Tibial nerve (tissue), 3 donors: ENCODE measurements at regions not wholly inside any gene's neighbourhood (a gene's known extent, or its start where the extent isn't known, plus 50 kb on each side); places are given as distances from the start of the nearest gene placed in this dataset.

ENCODE experiments used
- POLR2A ChIP-seq, 2 donors: fragments of 450-650 bp; IDR thresholded peaks; one replicate each; pipeline ENCODE4 v1.6.1; 2017; ENCODE audit warnings: antibody characterized with exemption in 2 of 2, mild to moderate bottlenecking in 2 of 2, moderate library complexity in 2 of 2
- TF ChIP-seq, protein P1 (sequence below), 5 experiments: fragments of 200-600 bp in 3 of 5; fragments of 450-650 bp in 2 of 5; sonication (generic) in 3 of 5; IDR thresholded peaks; one replicate each; pipeline ENCODE4 v1.5.1; 2016 to 2019; ENCODE audit warnings: antibody characterized with exemption in 5 of 5, mild to moderate bottlenecking in 3 of 5, moderate library complexity in 2 of 5

DNA sequence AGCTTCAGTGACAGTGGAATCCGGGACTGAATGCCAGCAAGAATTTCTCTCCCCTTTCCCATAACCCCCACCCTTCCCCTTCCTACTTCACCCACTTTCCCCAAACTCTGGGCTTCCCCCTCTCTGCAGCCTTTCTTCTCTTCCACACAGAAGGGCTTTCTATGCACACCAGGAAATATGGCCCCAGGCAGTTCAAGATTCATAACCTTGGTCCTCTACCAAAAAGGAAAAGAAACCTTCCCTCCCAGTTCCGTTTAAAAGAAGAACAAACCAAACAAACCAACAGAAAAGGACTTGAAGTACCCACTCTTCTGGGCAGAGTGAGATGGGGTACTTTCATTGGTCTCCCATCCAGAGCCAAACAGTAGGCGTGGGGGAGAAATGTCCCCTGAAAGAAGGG is 68.8 kb upstream of the ABHD2 start:
- TF ChIP-seq, protein P1, sequence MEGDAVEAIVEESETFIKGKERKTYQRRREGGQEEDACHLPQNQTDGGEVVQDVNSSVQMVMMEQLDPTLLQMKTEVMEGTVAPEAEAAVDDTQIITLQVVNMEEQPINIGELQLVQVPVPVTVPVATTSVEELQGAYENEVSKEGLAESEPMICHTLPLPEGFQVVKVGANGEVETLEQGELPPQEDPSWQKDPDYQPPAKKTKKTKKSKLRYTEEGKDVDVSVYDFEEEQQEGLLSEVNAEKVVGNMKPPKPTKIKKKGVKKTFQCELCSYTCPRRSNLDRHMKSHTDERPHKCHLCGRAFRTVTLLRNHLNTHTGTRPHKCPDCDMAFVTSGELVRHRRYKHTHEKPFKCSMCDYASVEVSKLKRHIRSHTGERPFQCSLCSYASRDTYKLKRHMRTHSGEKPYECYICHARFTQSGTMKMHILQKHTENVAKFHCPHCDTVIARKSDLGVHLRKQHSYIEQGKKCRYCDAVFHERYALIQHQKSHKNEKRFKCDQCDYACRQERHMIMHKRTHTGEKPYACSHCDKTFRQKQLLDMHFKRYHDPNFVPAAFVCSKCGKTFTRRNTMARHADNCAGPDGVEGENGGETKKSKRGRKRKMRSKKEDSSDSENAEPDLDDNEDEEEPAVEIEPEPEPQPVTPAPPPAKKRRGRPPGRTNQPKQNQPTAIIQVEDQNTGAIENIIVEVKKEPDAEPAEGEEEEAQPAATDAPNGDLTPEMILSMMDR (IDR thresholded peaks at IDR 0.05): no peak
- no peak for TF ChIP-seq POLR2A (IDR thresholded peaks at IDR 0.05)
